GM18868 (cell line): ENCODE measurements at regions not wholly inside any gene's neighbourhood (a gene's known extent, or its start where the extent isn't known, plus 50 kb on each side); places are given as distances from the start of the nearest gene placed in this dataset.

ENCODE experiments used
- ATAC-seq: cut with Tn5 transposase; IDR thresholded peaks from one replicate; pipeline ENCODE4 v1.9.1; 2021; ENCODE audit warnings: mild to moderate bottlenecking, moderate library complexity; ENCODE audit not compliant: unreplicated experiment

GRCh38 chr12:66903782-66904396 lies 225.0 kb upstream of the GRIP1 start:
- no peak for ATAC-seq

GRCh38 chr12:66905201-66905600 lies 226.3 kb upstream of the GRIP1 start:
- no peak for ATAC-seq

- no peak for ATAC-seq
Observed at GRCh38 chr12:66910366-66910974, 231.6 kb upstream of the GRIP1 start.

- ATAC-seq = no peak
Observed at GRCh38 chr12:66915306-66915904, 236.5 kb upstream of the GRIP1 start.

GRCh38 chr12:66916189-66916588 lies 237.3 kb upstream of the GRIP1 start:
- ATAC-seq = no peak

- ATAC-seq = no peak
Observed at GRCh38 chr12:66919466-66919865, 240.6 kb upstream of the GRIP1 start.

- no peak for ATAC-seq
Observed at GRCh38 chr12:66920205-66920604, 241.3 kb upstream of the GRIP1 start.

- no peak for ATAC-seq
Observed at GRCh38 chr12:66921151-66921550, 242.3 kb upstream of the GRIP1 start.

- peak; percentile 45 for ATAC-seq
Observed at GRCh38 chr12:66925083-66925482, 246.2 kb upstream of the GRIP1 start.

GRCh38 chr12:66929121-66929520 lies 250.2 kb upstream of the GRIP1 start:
- peak; percentile 65 for ATAC-seq

GRCh38 chr12:66931091-66931490 lies 252.2 kb upstream of the GRIP1 start:
- ATAC-seq = no peak

GRCh38 chr12:66932126-66932525 lies 253.2 kb upstream of the GRIP1 start:
- no peak for ATAC-seq

- no peak for ATAC-seq
Observed at GRCh38 chr12:66934302-66935062, 255.6 kb upstream of the GRIP1 start.

- no peak for ATAC-seq
Observed at GRCh38 chr12:66941150-66941549, 262.3 kb upstream of the GRIP1 start.

- no peak for ATAC-seq
Observed at GRCh38 chr12:66942741-66943465, 264.0 kb upstream of the GRIP1 start.

- ATAC-seq = no peak
Observed at GRCh38 chr12:66944365-66944764, 265.5 kb upstream of the GRIP1 start.

GRCh38 chr12:66945189-66945817 lies 266.4 kb upstream of the GRIP1 start:
- ATAC-seq = no peak

GRCh38 chr12:66947119-66947518 lies 268.2 kb upstream of the GRIP1 start:
- ATAC-seq = no peak

- no peak for ATAC-seq
Observed at GRCh38 chr12:66952668-66953067, 273.8 kb upstream of the GRIP1 start.

- ATAC-seq = no peak
Observed at GRCh38 chr12:66956300-66956699, 277.4 kb upstream of the GRIP1 start.

GRCh38 chr12:66959276-66959675 lies 280.4 kb upstream of the GRIP1 start:
- no peak for ATAC-seq
